GM12892 (cell line): ENCODE measurements at regions not wholly inside any gene's neighbourhood (a gene's known extent, or its start where the extent isn't known, plus 50 kb on each side); places are given as distances from the start of the nearest gene placed in this dataset.

ENCODE experiments used
- DNase-seq: peaks from one replicate; pipeline ENCODE4 v3.0.0; 2011; ENCODE audit not compliant: insufficient read length
- FAIRE-seq: peaks from 2 replicates; lab custom pipeline; 2011; peaks lifted over from hg19 to GRCh38; lab: Jason Lieb, UNC
- POLR2A ChIP-seq: IDR thresholded peaks from 2 replicates; pipeline ENCODE4 v1.6.1; 2011; ENCODE audit warnings: low read depth, low read length, control low read depth
- POLR2AphosphoS5 ChIP-seq: IDR thresholded peaks from 2 replicates; pipeline ENCODE4 v1.6.1; 2011; ENCODE audit warnings: low read depth, low read length, control low read depth
- TAF1 ChIP-seq: IDR thresholded peaks from 2 replicates; pipeline ENCODE4 v1.6.1; 2011; ENCODE audit warnings: low read depth, mild to moderate bottlenecking, control low read depth, low read length, borderline replicate concordance

- TF ChIP-seq POLR2AphosphoS5 (no peak), POLR2A (no peak), TAF1 (no peak)
- DNase-seq (no peak), FAIRE-seq (no peak)
These were observed 605.2 kb downstream of the NR4A2 start for GRCh38 chr2:155727187-155727895.

DNA sequence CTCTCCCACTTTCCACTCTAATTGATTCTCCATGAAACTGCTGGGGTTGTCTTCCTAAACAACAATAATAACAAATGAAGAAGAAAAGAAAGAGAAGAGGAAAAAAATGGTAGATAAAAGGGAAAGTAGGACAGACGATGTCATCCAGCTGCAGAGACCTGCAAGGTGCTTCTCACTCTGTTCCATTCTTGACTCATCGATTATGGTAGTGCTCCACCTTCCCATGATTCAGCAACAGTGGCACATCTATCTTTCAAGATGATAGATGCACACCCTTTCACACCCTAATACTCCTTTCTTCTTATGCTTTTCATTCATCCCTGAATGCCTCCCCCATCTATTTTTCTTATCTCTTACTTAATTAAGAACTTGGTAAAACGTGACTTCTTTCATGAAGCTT is 610.2 kb downstream of the NR4A2 start:
- TF ChIP-seq POLR2A (no peak), TAF1 (no peak), POLR2AphosphoS5 (no peak)
- no peak for FAIRE-seq
- no peak for DNase-seq

- no peak for DNase-seq
- TF ChIP-seq POLR2A: no peak
- no peak for TF ChIP-seq POLR2AphosphoS5
- TF ChIP-seq TAF1: no peak
- FAIRE-seq: no peak
These were observed 616.8 kb downstream of the NR4A2 start for GRCh38 chr2:155715705-155716104.

DNA sequence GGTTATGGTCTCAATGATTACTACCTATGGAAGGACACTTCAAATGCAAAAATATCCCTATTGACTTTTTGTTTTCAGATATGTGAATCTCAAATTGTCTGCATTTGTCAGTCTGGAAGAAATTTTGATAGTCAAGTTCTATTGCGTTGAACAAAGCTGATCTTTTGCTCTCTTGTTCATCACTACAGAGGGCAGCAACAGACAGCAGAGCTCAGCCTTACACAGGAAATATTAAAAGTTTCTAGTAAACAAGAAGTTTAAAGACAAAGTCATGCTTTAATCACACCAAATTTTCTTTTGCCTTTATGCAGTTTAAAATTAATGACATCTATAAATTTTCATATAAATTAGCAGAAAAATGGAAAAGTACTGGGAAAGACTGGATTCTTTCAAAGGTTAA is 617.5 kb downstream of the NR4A2 start:
- FAIRE-seq (no peak), DNase-seq (no peak)
- TF ChIP-seq POLR2A: no peak
- no peak for TF ChIP-seq TAF1
- no peak for TF ChIP-seq POLR2AphosphoS5

GRCh38 chr2:155708071-155708470 is 624.5 kb downstream of the NR4A2 start:
- DNase-seq (no peak), FAIRE-seq (no peak)
- no peak for TF ChIP-seq TAF1
- TF ChIP-seq POLR2AphosphoS5: no peak
- TF ChIP-seq POLR2A: no peak

- TF ChIP-seq POLR2A: no peak
- no peak for TF ChIP-seq TAF1
- no peak for TF ChIP-seq POLR2AphosphoS5
- DNase-seq (no peak), FAIRE-seq (no peak)
These were observed 628.6 kb downstream of the NR4A2 start for GRCh38 chr2:155703917-155704316.

DNA sequence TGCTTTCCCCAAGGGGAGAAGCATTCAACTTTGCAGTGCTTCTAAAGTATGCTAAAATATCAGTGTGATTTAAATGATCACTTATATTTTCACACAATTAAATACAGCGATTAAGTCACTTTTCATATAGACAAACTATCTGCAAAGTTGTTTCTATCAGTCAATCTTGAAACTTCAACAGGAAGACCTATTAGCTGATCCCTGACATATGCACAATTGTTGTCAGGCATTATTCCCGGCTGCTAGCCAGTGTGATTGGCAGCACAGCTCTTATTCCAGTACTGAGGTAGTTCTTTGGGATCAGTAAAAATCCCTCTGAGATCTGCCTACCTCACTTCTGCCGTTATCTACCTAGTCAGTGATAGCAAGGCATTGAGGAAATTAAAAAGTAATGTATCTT is 629.5 kb downstream of the NR4A2 start:
- FAIRE-seq (no peak), DNase-seq (no peak)
- no peak for TF ChIP-seq POLR2A
- no peak for TF ChIP-seq POLR2AphosphoS5
- TF ChIP-seq TAF1: no peak

DNA sequence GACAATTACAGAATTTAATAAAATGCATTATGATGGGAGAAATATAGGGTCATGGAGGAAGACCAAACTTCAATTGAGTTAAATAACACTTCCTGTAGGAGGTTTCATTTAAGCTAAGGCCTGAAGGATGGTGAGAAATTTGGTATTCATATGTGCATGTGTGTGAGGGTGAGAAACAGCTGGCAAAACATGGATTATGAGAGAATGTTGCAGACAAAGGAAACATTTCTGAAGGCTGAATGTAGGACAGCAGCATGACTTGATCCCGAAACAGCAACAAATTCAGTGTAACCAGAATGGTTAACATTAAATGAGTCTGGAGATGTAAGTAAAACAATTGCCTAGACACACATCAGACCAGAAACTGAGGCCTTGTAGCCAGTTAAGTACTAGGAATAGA is 630.8 kb downstream of the NR4A2 start:
- FAIRE-seq (no peak), DNase-seq (no peak)
- TF ChIP-seq TAF1 (no peak), POLR2AphosphoS5 (no peak), POLR2A (no peak)

DNA sequence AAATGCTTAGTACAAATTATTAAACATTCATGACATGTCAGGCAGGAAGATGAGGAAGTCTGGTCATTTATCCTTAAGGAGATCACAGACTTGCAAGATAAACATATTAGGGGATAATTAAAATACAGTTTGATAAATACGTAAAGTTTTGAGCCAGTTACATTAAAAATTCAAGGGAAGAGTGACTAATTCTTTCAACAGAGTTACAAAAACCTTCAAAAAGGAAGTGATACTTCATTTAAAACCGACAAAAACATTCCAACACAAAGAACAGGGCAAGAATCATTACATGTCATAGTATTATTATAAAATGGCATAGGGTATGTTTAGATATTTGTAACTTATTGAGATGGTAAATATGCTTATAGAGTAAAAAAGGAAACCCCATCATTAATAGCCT is 636.0 kb downstream of the NR4A2 start:
- FAIRE-seq (no peak), DNase-seq (no peak)
- TF ChIP-seq POLR2A (no peak), TAF1 (no peak), POLR2AphosphoS5 (no peak)

- FAIRE-seq (no peak), DNase-seq (no peak)
- TF ChIP-seq POLR2A (no peak), TAF1 (no peak), POLR2AphosphoS5 (no peak)
These were observed 637.0 kb downstream of the NR4A2 start for GRCh38 chr2:155695505-155695904.

GRCh38 chr2:155692856-155693255 is 639.7 kb downstream of the NR4A2 start:
- FAIRE-seq (no peak), DNase-seq (no peak)
- no peak for TF ChIP-seq POLR2A
- no peak for TF ChIP-seq POLR2AphosphoS5
- TF ChIP-seq TAF1: no peak

GRCh38 chr2:155692106-155692505 is 640.4 kb downstream of the NR4A2 start:
- no peak for TF ChIP-seq TAF1
- TF ChIP-seq POLR2A: no peak
- TF ChIP-seq POLR2AphosphoS5: no peak
- FAIRE-seq (no peak), DNase-seq (no peak)

DNA sequence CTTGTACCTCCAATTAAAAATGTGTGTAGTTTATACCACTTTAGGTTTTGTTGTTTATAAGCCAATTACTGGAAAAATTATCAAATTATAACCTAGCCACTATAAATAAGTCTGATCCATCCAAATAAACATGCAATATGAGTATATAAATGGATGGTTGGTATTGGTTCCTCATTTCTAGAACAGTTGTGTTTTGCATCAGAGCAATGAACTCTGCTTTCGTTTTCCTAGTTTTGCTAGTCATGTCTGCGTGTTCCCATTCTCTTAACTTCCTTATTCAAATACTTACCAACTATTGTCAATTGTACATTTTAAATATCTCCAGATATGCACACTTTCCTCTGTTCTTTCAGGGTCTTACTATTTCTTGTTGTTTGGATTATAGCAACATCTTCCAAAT is 641.7 kb downstream of the NR4A2 start:
- DNase-seq: no peak
- TF ChIP-seq POLR2AphosphoS5: no peak
- no peak for TF ChIP-seq POLR2A
- TF ChIP-seq TAF1: no peak
- no peak for FAIRE-seq
